Natural killer cell (primary cell): ENCODE measurements at regions not wholly inside any gene's neighbourhood (a gene's known extent, or its start where the extent isn't known, plus 50 kb on each side); places are given as distances from the start of the nearest gene placed in this dataset.

Experiments used
- ATAC-seq, 3 donors: fragments of 150-1000 bp in 2 of 3; fragments of 200-7000 bp in 1 of 3; cut with Tn5 transposase; 1 replicate in 1 of 3; 2 replicates in 2 of 3; pipeline ENCODE4 v1.10.0; 2021; ENCODE audit warnings: mild to moderate bottlenecking in 2 of 3, moderate library complexity in 2 of 3
- DNase-seq, 2 donors: peaks; one replicate each; pipeline versions ENCODE4 v3.0.0 to v3.0.0-alpha.2; 2013 to 2021; ENCODE audit warnings: mixed read lengths in 1 of 2
- H3K27ac ChIP-seq: one replicate; pipeline ENCODE4 v1.5.1; 2013; ENCODE audit warnings: mild to moderate bottlenecking, low read length
- H3K27me3 ChIP-seq: one replicate; pipeline ENCODE4 v1.6.1; 2013; ENCODE audit warnings: low read length; ENCODE audit not compliant: control insufficient read depth, insufficient read depth
- H3K36me3 ChIP-seq: one replicate; pipeline ENCODE4 v1.6.1; 2013; ENCODE audit warnings: low read length; ENCODE audit not compliant: control insufficient read depth, insufficient read depth
- H3K4me1 ChIP-seq: one replicate; pipeline ENCODE4 v1.6.1; 2013; ENCODE audit warnings: low read length; ENCODE audit not compliant: control insufficient read depth, insufficient read depth
- H3K4me3 ChIP-seq: one replicate; pipeline ENCODE4 v1.5.1; 2013; ENCODE audit warnings: low read length
- H3K9me3 ChIP-seq: one replicate; pipeline ENCODE4 v1.6.1; 2013; ENCODE audit warnings: low read length; ENCODE audit not compliant: control insufficient read depth, insufficient read depth
- H3K27ac Mint-ChIP-seq, 2 donors: one replicate each; pipeline ENCODE4 v1.8.0; 2022; ENCODE audit warnings: mild to moderate bottlenecking in 2 of 2, mixed read lengths in 2 of 2, moderate library complexity in 1 of 2
- H3K27me3 Mint-ChIP-seq, 2 donors: one replicate each; pipeline ENCODE4 v1.8.0; 2022; ENCODE audit warnings: low read depth in 2 of 2, mixed read lengths in 2 of 2
- H3K36me3 Mint-ChIP-seq: one replicate; pipeline ENCODE4 v1.8.0; 2022; ENCODE audit warnings: mixed read lengths
- H3K4me1 Mint-ChIP-seq, 2 donors: one replicate each; pipeline ENCODE4 v1.8.0; 2022; ENCODE audit warnings: mixed read lengths in 2 of 2
- H3K4me3 Mint-ChIP-seq: one replicate; pipeline ENCODE4 v1.8.0; 2022; ENCODE audit warnings: mild to moderate bottlenecking, moderate library complexity, mixed read lengths
- H3K9me3 Mint-ChIP-seq, 2 donors: one replicate each; pipeline ENCODE4 v1.8.0; 2022; ENCODE audit warnings: mixed read lengths in 2 of 2
- WGBS: methylation state at CpG from one replicate; pipeline ENCODE4 v1.1.7; 2013; ENCODE audit warnings: missing lambda C conversion rate; ENCODE audit not compliant: insufficient coverage; 5-methylcytosine and 5-hydroxymethylcytosine counted together
- intact Hi-C: fragments of 100-400 bp; cut with micrococcal nuclease; formaldehyde crosslinking; loops from one replicate; pipeline ENCODE4 v1.14.2; 2022
- TF ChIP-seq, protein P1 (sequence below): fragments of 200-600 bp; IDR thresholded peaks from one replicate; pipeline ENCODE4 v1.8.0; 2022; ENCODE audit warnings: antibody characterized with exemption

DNA sequence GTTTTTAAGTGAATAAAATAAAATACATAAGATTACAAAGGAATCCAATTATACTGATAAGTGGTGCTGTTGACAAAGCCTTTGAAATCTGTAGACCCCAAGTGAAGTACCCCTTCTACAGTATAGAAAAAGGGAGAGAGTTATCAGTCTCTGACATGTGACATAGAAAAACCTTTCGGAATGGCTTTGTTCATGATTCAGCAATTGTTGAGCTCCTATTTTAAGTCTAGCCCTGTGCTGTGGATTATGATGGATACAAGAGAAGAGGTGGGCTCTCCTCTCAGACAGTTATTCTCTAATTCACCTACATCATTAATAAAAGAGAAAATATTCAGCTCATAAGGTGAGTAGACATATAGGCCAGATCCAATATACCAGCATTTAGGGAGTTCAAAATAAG, 53.3 kb upstream of the ITPKB start:
- no peak for ATAC-seq
- Histone ChIP-seq H3K9me3 (no peaks in the 10 kb centered on the region), H3K27ac (no peak overlapping the region), H3K4me3 (no peak overlapping the region), H3K27me3 (no peaks in the 10 kb centered on the region), H3K4me1 (peaks cover 8% of the 10 kb centered on the region), H3K36me3 (no peaks in the 10 kb centered on the region)
- Mint-ChIP-seq H3K27ac (no peak overlapping the region), H3K36me3 (no peaks in the 10 kb centered on the region), H3K9me3 (no peaks in the 10 kb centered on the region), H3K27me3 (no peaks in the 10 kb centered on the region), H3K4me1 (peaks cover 3% of the 10 kb centered on the region in 2 donors), H3K4me3 (no peak overlapping the region)
- no peak for DNase-seq
- 100% methylated on average over 1 of the region's 1 CpG for WGBS
- intact Hi-C loops, result no loop called here
- TF ChIP-seq, protein P1, sequence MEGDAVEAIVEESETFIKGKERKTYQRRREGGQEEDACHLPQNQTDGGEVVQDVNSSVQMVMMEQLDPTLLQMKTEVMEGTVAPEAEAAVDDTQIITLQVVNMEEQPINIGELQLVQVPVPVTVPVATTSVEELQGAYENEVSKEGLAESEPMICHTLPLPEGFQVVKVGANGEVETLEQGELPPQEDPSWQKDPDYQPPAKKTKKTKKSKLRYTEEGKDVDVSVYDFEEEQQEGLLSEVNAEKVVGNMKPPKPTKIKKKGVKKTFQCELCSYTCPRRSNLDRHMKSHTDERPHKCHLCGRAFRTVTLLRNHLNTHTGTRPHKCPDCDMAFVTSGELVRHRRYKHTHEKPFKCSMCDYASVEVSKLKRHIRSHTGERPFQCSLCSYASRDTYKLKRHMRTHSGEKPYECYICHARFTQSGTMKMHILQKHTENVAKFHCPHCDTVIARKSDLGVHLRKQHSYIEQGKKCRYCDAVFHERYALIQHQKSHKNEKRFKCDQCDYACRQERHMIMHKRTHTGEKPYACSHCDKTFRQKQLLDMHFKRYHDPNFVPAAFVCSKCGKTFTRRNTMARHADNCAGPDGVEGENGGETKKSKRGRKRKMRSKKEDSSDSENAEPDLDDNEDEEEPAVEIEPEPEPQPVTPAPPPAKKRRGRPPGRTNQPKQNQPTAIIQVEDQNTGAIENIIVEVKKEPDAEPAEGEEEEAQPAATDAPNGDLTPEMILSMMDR, result no peak

GRCh38 chr1:226790545-226791181, 51.6 kb upstream of the ITPKB start:
- Mint-ChIP-seq H3K4me3 (no peak overlapping the region), H3K27ac (no peak overlapping the region), H3K36me3 (no peaks in the 10 kb centered on the region), H3K27me3 (no peaks in the 10 kb centered on the region), H3K9me3 (no peaks in the 10 kb centered on the region), H3K4me1 (no peaks in the 10 kb centered on the region)
- WGBS, result 89% methylated on average over 3 of the region's 6 CpGs
- DNase-seq (no peak), ATAC-seq (no peak)
- H3K27me3 ChIP-seq, result no peaks in the 10 kb centered on the region
- no peak overlapping the region for H3K4me3 ChIP-seq
- intact Hi-C loops, result no loop called here
- TF ChIP-seq, protein P1, result no peak
- H3K36me3 ChIP-seq, result no peaks in the 10 kb centered on the region
- H3K27ac ChIP-seq, result no peak overlapping the region
- H3K4me1 ChIP-seq, result no peaks in the 10 kb centered on the region
- no peaks in the 10 kb centered on the region for H3K9me3 ChIP-seq

- Histone ChIP-seq H3K4me1 (no peaks in the 10 kb centered on the region), H3K36me3 (no peaks in the 10 kb centered on the region), H3K4me3 (no peak overlapping the region), H3K27me3 (no peaks in the 10 kb centered on the region), H3K27ac (no peak overlapping the region), H3K9me3 (no peaks in the 10 kb centered on the region)
- H3K9me3 Mint-ChIP-seq, result no peaks in the 10 kb centered on the region
- H3K36me3 Mint-ChIP-seq, result no peaks in the 10 kb centered on the region
- intact Hi-C loops, result no loop called here
- no peaks in the 10 kb centered on the region for H3K27me3 Mint-ChIP-seq
- ATAC-seq, result no peak
- H3K27ac Mint-ChIP-seq, result no peak overlapping the region
- TF ChIP-seq, protein P1, result no peak
- DNase-seq, result no peak
- no peak overlapping the region for H3K4me3 Mint-ChIP-seq
- no peaks in the 10 kb centered on the region for H3K4me1 Mint-ChIP-seq
- 81% methylated on average over 3 of the region's 4 CpGs for WGBS
Observed at GRCh38 chr1:226788965-226789364, 49.9 kb upstream of the ITPKB start.
